H1 (cell line): ENCODE measurements at regions not wholly inside any gene's neighbourhood (a gene's known extent, or its start where the extent isn't known, plus 50 kb on each side); places are given as distances from the start of the nearest gene placed in this dataset.

Experiments
- CEBPB ChIP-seq: IDR thresholded peaks from 2 replicates; pipeline ENCODE4 v1.6.1; 2012; ENCODE audit warnings: low read depth, low read length
- CHD1 ChIP-seq: IDR thresholded peaks from 2 replicates; pipeline ENCODE4 v1.6.1; 2012; ENCODE audit warnings: low read depth, low read length, improper control_type of control experiment
- CTCF ChIP-seq, 3 experiments: IDR thresholded peaks; 1 replicate in 2 of 3; 2 replicates in 1 of 3; pipeline versions ENCODE4 v1.5.1 to v1.6.1; 2011; ENCODE audit warnings: low read length in 3 of 3, mild to moderate bottlenecking in 3 of 3, inconsistent platforms in 2 of 3, low read depth in 1 of 3, moderate library complexity in 1 of 3; ENCODE audit not compliant: insufficient read depth in 1 of 3; ENCODE audit errors: control extremely low read depth in 1 of 3
- POLR2A ChIP-seq, 2 experiments: IDR thresholded peaks; 1 replicate in 1 of 2; 2 replicates in 1 of 2; pipeline ENCODE4 v1.6.1; 2011; ENCODE audit warnings: low read depth in 2 of 2, low read length in 2 of 2, mild to moderate bottlenecking in 2 of 2; ENCODE audit errors: control extremely low read depth in 1 of 2
- SP1 ChIP-seq: IDR thresholded peaks from 2 replicates; pipeline ENCODE4 v1.6.1; 2011; ENCODE audit warnings: low read depth, low read length

DNA sequence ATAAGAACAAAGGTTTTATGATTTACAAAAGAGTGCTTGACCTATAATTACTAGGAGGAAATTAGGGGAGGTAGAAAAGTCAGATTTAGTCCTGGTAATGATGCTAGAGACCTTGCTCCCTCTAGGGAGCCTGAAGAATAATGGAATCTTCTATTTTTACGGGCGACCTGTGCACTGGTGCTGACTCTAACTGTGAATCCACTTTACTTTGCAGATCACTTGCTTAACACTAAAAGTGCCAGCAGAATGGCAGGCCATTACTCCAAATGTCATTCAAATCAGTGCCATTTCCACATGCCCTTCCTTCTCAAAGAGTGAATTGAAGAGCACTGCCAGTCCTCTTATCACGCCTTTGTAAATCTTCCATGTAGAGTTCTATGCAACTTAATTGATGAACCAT is 359.4 kb upstream of the ARRDC3 start:
- TF ChIP-seq CEBPB (no peak), CHD1 (no peak), CTCF (IDR thresholded peaks at IDR 0.05; ENCODE audit: control extremely low read depth in 1 of 3, insufficient read depth in 1 of 3, low read depth in 1 of 3, low read length in 3 of 3) (no peak), SP1 (no peak), POLR2A (IDR thresholded peaks at IDR 0.05; ENCODE audit: control extremely low read depth in 1 of 2, low read depth in 2 of 2, low read length in 2 of 2) (no peak)
